AG09309 (cell line): ENCODE measurements at regions not wholly inside any gene's neighbourhood (a gene's known extent, or its start where the extent isn't known, plus 50 kb on each side); places are given as distances from the start of the nearest gene placed in this dataset.

Experiments
- DNase-seq: peaks from one replicate; pipeline ENCODE4 v3.0.0-alpha.2; 2010; ENCODE audit warnings: low read depth
- H3K4me3 ChIP-seq: 2 replicates; pipeline ENCODE4 v1.5.1; 2011; ENCODE audit warnings: mild to moderate bottlenecking, low read depth, low read length, moderate library complexity; ENCODE audit not compliant: control insufficient read depth
- CTCF ChIP-seq: IDR thresholded peaks from 2 replicates; pipeline ENCODE4 v1.5.1; 2011; ENCODE audit warnings: mild to moderate bottlenecking, low read depth, low read length, inconsistent platforms; ENCODE audit not compliant: insufficient read depth, control insufficient read depth; ENCODE audit errors: missing control alignments

- TF ChIP-seq CTCF: no peak
- no peak for DNase-seq
- no peak overlapping the region for H3K4me3 ChIP-seq
These were observed 631.0 kb downstream of the SQOR start for GRCh38 chr15:46265664-46266347.

GRCh38 chr15:46266661-46267060, 631.8 kb downstream of the SQOR start:
- TF ChIP-seq CTCF: no peak
- DNase-seq: no peak
- H3K4me3 ChIP-seq: no peak overlapping the region

GRCh38 chr15:46270481-46271147, 635.8 kb downstream of the SQOR start:
- no peak overlapping the region for H3K4me3 ChIP-seq
- DNase-seq: no peak
- no peak for TF ChIP-seq CTCF

- no peak overlapping the region for H3K4me3 ChIP-seq
- TF ChIP-seq CTCF: no peak
- DNase-seq: no peak
These were observed 640.9 kb downstream of the SQOR start for GRCh38 chr15:46275701-46276100.

- no peak for DNase-seq
- no peak for TF ChIP-seq CTCF
These were observed 642.6 kb downstream of the SQOR start for GRCh38 chr15:46277451-46277850.

GRCh38 chr15:46278062-46278461, 643.2 kb downstream of the SQOR start:
- no peak for TF ChIP-seq CTCF
- no peak for DNase-seq
- H3K4me3 ChIP-seq: no peak overlapping the region

More at GRCh38 chr15:46277451-46277850, 642.6 kb downstream of the SQOR start:
- H3K4me3 ChIP-seq: no peak overlapping the region
